A673 (cell line): ENCODE measurements at regions not wholly inside any gene's neighbourhood (a gene's known extent, or its start where the extent isn't known, plus 50 kb on each side); places are given as distances from the start of the nearest gene placed in this dataset.

ENCODE experiments used
- BruUV-seq: library from RNA; stranded (reverse); fragments of 400-500 nt; replicated peaks from 2 replicates; lab custom pipeline; 2021; lab: Mats Ljungman, UMichigan
- CTCF ChIA-PET: fragments of 300-600 bp; sonication (Branson Sonifier 250); formaldehyde crosslinking; loops from one replicate; lab custom pipeline; 2022; ENCODE audit warnings: antibody characterized with exemption; lab: Charles Lee
- POLR2A ChIA-PET: fragments of 300-600 bp; sonication (Branson Sonifier 250); formaldehyde crosslinking; loops from one replicate; lab custom pipeline; 2022; ENCODE audit warnings: antibody characterized with exemption; ENCODE audit not compliant: low non-redundant PET; lab: Charles Lee
- DNase-seq: peaks from one replicate; pipeline ENCODE4 v3.0.0-alpha.2; 2015; ENCODE audit warnings: low spot score
- H3K27ac ChIP-seq: fragments of 200-600 bp; sonication (generic); 2 replicates; pipeline ENCODE4 v1.5.1; 2016; ENCODE audit warnings: mixed run types, low read depth, mild to moderate bottlenecking, mixed read lengths, antibody characterized with exemption, low read length; ENCODE audit not compliant: poor library complexity, severe bottlenecking
- H3K27me3 ChIP-seq: fragments of 200-600 bp; sonication (generic); replicated peaks from 2 replicates; pipeline ENCODE4 v1.6.1; 2017; ENCODE audit warnings: mixed run types, low read depth, mild to moderate bottlenecking, mixed read lengths, antibody characterized with exemption, low read length; ENCODE audit not compliant: insufficient read depth, poor library complexity
- H3K36me3 ChIP-seq: fragments of 200-600 bp; sonication (generic); 2 replicates; pipeline ENCODE4 v1.6.1; 2016; ENCODE audit warnings: mixed run types, mild to moderate bottlenecking, mixed read lengths, antibody characterized with exemption, low read length; ENCODE audit not compliant: insufficient read depth, poor library complexity, severe bottlenecking
- H3K4me1 ChIP-seq: fragments of 200-600 bp; sonication (generic); 2 replicates; pipeline ENCODE4 v1.6.1; 2017; ENCODE audit warnings: mixed run types, mild to moderate bottlenecking, mixed read lengths, antibody characterized with exemption, low read length; ENCODE audit not compliant: insufficient read depth, poor library complexity, severe bottlenecking
- H3K4me3 ChIP-seq: fragments of 200-600 bp; sonication (generic); 2 replicates; pipeline ENCODE4 v1.5.1; 2016; ENCODE audit warnings: low read depth, mixed run types, mild to moderate bottlenecking, mixed read lengths, low read length; ENCODE audit not compliant: poor library complexity, severe bottlenecking
- H3K9me3 ChIP-seq: fragments of 200-600 bp; sonication (generic); 2 replicates; pipeline ENCODE4 v1.6.1; 2016; ENCODE audit warnings: mixed run types, low read depth, mild to moderate bottlenecking, mixed read lengths, antibody characterized with exemption, low read length; ENCODE audit not compliant: poor library complexity, severe bottlenecking
- EZH2 ChIP-seq: fragments of 200-600 bp; sonication (generic); IDR thresholded peaks from 2 replicates; pipeline ENCODE4 v1.6.1; 2017; ENCODE audit warnings: borderline replicate concordance, low read depth, mild to moderate bottlenecking, mixed read lengths, antibody characterized with exemption, low read length; ENCODE audit not compliant: poor library complexity, severe bottlenecking
- intact Hi-C: fragments of 100-400 bp; cut with micrococcal nuclease; formaldehyde crosslinking; loops from one replicate; pipeline ENCODE4 v1.10.0; 2022; ENCODE audit not compliant: unreplicated experiment
- TF ChIP-seq, protein P1 (sequence below): fragments of 300-800, 200-600 bp; sonication (generic); conservative IDR thresholded peaks from 2 replicates; pipeline ENCODE4 v1.5.1; 2017; ENCODE audit warnings: low read depth, mild to moderate bottlenecking, antibody characterized with exemption, low read length, moderate library complexity, mixed read lengths

DNA sequence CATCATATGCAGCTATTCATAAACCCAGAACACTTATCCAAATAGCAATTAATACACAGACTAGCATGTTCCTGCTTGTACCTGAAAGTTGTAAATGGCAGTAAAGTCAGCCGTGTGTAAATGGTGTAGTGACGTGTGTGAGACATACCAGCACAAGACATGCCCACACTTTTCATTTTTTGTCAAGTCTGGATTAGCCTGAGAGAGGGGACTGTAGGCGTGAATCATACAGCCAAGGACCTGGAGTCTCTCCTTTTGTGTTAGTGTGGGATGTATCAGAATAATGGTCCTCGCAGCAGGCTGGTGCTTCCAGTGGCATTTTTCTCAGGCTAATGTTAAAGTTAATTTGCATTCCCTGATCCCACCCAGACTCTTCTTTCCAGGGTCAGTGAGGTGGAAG lies 116.8 kb upstream of the BMAL1 start:
- peaks cover 9% of the 10 kb centered on the region for H3K27me3 ChIP-seq
- H3K4me3 ChIP-seq: no peak overlapping the region
- no peak overlapping the region for H3K27ac ChIP-seq
- BruUV-seq: no TSS peak
- ChIA-PET CTCF (no interaction called here), POLR2A (no interaction called here)
- no peaks in the 10 kb centered on the region for H3K9me3 ChIP-seq
- DNase-seq: no peak
- H3K4me1 ChIP-seq: no peaks in the 10 kb centered on the region
- TF ChIP-seq, protein P1, sequence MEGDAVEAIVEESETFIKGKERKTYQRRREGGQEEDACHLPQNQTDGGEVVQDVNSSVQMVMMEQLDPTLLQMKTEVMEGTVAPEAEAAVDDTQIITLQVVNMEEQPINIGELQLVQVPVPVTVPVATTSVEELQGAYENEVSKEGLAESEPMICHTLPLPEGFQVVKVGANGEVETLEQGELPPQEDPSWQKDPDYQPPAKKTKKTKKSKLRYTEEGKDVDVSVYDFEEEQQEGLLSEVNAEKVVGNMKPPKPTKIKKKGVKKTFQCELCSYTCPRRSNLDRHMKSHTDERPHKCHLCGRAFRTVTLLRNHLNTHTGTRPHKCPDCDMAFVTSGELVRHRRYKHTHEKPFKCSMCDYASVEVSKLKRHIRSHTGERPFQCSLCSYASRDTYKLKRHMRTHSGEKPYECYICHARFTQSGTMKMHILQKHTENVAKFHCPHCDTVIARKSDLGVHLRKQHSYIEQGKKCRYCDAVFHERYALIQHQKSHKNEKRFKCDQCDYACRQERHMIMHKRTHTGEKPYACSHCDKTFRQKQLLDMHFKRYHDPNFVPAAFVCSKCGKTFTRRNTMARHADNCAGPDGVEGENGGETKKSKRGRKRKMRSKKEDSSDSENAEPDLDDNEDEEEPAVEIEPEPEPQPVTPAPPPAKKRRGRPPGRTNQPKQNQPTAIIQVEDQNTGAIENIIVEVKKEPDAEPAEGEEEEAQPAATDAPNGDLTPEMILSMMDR: no peak
- no peak for TF ChIP-seq EZH2
- intact Hi-C loops: no loop called here
- no peaks in the 10 kb centered on the region for H3K36me3 ChIP-seq

DNA sequence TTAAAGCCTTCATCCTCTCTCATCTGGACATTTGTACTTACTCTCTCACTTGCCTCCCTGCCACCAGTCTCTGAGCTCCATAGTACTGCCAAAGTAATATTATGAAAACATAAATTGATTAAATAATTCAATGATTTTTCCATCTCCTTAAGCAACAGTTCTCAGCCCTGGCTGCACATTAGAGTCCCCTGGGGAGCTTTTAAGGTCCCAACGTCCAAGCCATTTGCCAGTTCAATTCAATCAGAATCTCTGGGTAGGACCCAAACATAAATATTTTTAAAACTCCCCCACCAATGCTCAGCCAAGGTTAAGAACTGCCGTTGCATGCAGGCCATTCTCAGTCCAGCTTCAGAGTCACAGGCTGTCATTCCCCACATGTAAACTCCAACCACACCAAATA lies 114.4 kb upstream of the BMAL1 start:
- Histone ChIP-seq H3K9me3 (no peaks in the 10 kb centered on the region), H3K27ac (no peak overlapping the region), H3K27me3 (peaks cover 9% of the 10 kb centered on the region), H3K36me3 (no peaks in the 10 kb centered on the region), H3K4me1 (no peaks in the 10 kb centered on the region), H3K4me3 (no peak overlapping the region)
- ChIA-PET CTCF (no interaction called here), POLR2A (no interaction called here)
- intact Hi-C loops: no loop called here
- no TSS peak for BruUV-seq
- DNase-seq: no peak
- TF ChIP-seq, protein P1: no peak
- TF ChIP-seq EZH2: no peak

DNA sequence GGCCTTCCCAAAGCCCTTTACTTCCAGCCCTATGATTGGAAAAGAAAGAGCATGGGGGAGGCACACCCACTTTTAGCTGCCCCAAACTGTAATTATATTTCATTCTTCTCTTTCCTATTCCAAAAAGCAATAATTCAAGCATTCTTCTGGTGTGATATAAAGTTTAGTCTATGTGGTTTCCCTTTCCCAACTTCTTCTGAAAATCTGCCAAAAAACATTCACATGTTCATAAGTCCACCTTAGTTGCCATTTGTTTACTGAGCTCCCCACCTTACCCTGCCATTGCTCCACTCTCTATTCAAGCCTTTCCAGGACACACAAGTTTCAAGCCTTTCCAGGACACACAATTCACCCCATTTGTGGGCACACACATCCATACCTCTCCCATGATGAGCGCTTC lies 111.6 kb upstream of the BMAL1 start:
- Histone ChIP-seq H3K9me3 (no peaks in the 10 kb centered on the region), H3K27me3 (peaks cover 1% of the 10 kb centered on the region), H3K27ac (no peak overlapping the region), H3K36me3 (no peaks in the 10 kb centered on the region), H3K4me1 (no peaks in the 10 kb centered on the region), H3K4me3 (no peak overlapping the region)
- DNase-seq: no peak
- CTCF ChIA-PET: no interaction called here
- intact Hi-C loops: no loop called here
- TF ChIP-seq EZH2: no peak
- TF ChIP-seq, protein P1: no peak
- no TSS peak for BruUV-seq
- POLR2A ChIA-PET: no interaction called here
